K562 (cell line): ENCODE measurements at regions not wholly inside any gene's neighbourhood (a gene's known extent, or its start where the extent isn't known, plus 50 kb on each side); places are given as distances from the start of the nearest gene placed in this dataset.
A peak's percentile ranks its signal among the peaks of the same experiment; 100 is the strongest.

Experiments used
- BCL6 ChIP-seq: fragments of 250-450 bp; sonication (Bioruptor Pico); IDR thresholded peaks from 2 replicates; pipeline ENCODE4 v1.4.0; 2020
- BRD9 ChIP-seq: fragments of 450-650 bp; IDR thresholded peaks from 2 replicates; pipeline ENCODE4 v1.6.1; 2018; ENCODE audit warnings: low read depth; ENCODE audit not compliant: partially characterized antibody
- CBFA2T3 ChIP-seq: fragments of 450-650 bp; IDR thresholded peaks from 2 replicates; pipeline ENCODE4 v1.6.1; 2017
- GTF2F1 ChIP-seq: IDR thresholded peaks from 2 replicates; pipeline ENCODE4 v1.6.1; 2011; ENCODE audit warnings: low read depth, low read length, improper control_type of control experiment
- JUN ChIP-seq, 2 experiments: sonication (generic) in 1 of 2; formaldehyde crosslinking in 1 of 2; IDR thresholded peaks; 2 replicates each; pipeline versions ENCODE4 v1.6.1 to v1.8.0; 2012 to 2022; ENCODE audit warnings: borderline replicate concordance in 2 of 2, mild to moderate bottlenecking in 2 of 2, improper control_type of control experiment in 1 of 2, low read depth in 1 of 2, low read length in 1 of 2, missing genetic modification reagents in 1 of 2
- PHB ChIP-seq: fragments of 250-450 bp; sonication (Bioruptor Pico); IDR thresholded peaks from 2 replicates; pipeline ENCODE4 v1.5.0; 2021
- PHF8 ChIP-seq: fragments of 200-600 bp; sonication (generic); IDR thresholded peaks from 2 replicates; pipeline ENCODE4 v1.6.1; 2012; ENCODE audit warnings: mixed run types, mild to moderate bottlenecking, inconsistent platforms, low read length, moderate library complexity, borderline replicate concordance
- RAD51 ChIP-seq: fragments of 450-650 bp; IDR thresholded peaks from 2 replicates; pipeline ENCODE4 v1.7.1; 2016; ENCODE audit warnings: low read depth, mild to moderate bottlenecking, borderline replicate concordance
- SIRT6 ChIP-seq: IDR thresholded peaks from one replicate; pipeline ENCODE4 v1.6.1; 2012; ENCODE audit warnings: low read depth, mild to moderate bottlenecking, control low read depth, inconsistent platforms, low read length, moderate library complexity
- SMC3 ChIP-seq: conservative IDR thresholded peaks from 2 replicates; pipeline ENCODE4 v1.6.1; 2011; ENCODE audit warnings: low read depth, low read length, improper control_type of control experiment; ENCODE audit not compliant: insufficient read depth
- TCF3 ChIP-seq: sonication (generic); formaldehyde crosslinking; IDR thresholded peaks from 2 replicates; pipeline ENCODE4 v1.4.0; 2020; ENCODE audit warnings: mild to moderate bottlenecking, missing genetic modification reagents
- TRIM24 ChIP-seq, 2 experiments: fragments of 450-650 bp; IDR thresholded peaks; 2 replicates each; pipeline ENCODE4 v1.6.1; 2016
- TF ChIP-seq, protein P1 (sequence below): fragments of 150-350 bp; conservative IDR thresholded peaks from 2 replicates; pipeline ENCODE4 v1.6.1; 2014; ENCODE audit warnings: low read length
- TF ChIP-seq, protein P2 (sequence below), 2 experiments: fragments of 450-650 bp in 1 of 2; sonication (generic) in 1 of 2; formaldehyde crosslinking in 1 of 2; IDR thresholded peaks in 1 of 2; conservative IDR thresholded peaks in 1 of 2; 2 replicates each; pipeline versions ENCODE4 v1.6.1 to v1.8.1; 2016 to 2023; ENCODE audit warnings: mild to moderate bottlenecking in 2 of 2, moderate library complexity in 2 of 2, inconsistent platforms in 1 of 2, missing genetic modification reagents in 1 of 2
- TF ChIP-seq, protein P3 (sequence below): fragments of 450-650 bp; IDR thresholded peaks from 2 replicates; pipeline ENCODE4 v1.6.1; 2016; ENCODE audit warnings: low read depth, mild to moderate bottlenecking, moderate library complexity
- TF ChIP-seq, protein P4 (sequence below), 2 experiments: IDR thresholded peaks in 1 of 2; conservative IDR thresholded peaks in 1 of 2; 2 replicates each; pipeline ENCODE4 v1.6.1; 2016; ENCODE audit warnings: low read depth in 2 of 2, mild to moderate bottlenecking in 1 of 2, missing compliant biosample characterization in 1 of 2, missing genetic modification characterization in 1 of 2, moderate library complexity in 1 of 2
- TF ChIP-seq, protein P5 (sequence below): fragments of 250-450 bp; sonication (Bioruptor Pico); IDR thresholded peaks from 2 replicates; pipeline ENCODE4 v1.4.0; 2020; ENCODE audit warnings: mild to moderate bottlenecking, moderate library complexity

- TF ChIP-seq, protein P1, sequence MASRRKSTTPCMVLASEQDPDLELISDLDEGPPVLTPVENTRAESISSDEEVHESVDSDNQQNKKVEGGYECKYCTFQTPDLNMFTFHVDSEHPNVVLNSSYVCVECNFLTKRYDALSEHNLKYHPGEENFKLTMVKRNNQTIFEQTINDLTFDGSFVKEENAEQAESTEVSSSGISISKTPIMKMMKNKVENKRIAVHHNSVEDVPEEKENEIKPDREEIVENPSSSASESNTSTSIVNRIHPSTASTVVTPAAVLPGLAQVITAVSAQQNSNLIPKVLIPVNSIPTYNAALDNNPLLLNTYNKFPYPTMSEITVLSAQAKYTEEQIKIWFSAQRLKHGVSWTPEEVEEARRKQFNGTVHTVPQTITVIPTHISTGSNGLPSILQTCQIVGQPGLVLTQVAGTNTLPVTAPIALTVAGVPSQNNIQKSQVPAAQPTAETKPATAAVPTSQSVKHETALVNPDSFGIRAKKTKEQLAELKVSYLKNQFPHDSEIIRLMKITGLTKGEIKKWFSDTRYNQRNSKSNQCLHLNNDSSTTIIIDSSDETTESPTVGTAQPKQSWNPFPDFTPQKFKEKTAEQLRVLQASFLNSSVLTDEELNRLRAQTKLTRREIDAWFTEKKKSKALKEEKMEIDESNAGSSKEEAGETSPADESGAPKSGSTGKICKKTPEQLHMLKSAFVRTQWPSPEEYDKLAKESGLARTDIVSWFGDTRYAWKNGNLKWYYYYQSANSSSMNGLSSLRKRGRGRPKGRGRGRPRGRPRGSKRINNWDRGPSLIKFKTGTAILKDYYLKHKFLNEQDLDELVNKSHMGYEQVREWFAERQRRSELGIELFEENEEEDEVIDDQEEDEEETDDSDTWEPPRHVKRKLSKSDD, result no peak
- TF ChIP-seq CBFA2T3 (peak; percentile 76), JUN (IDR thresholded peaks at IDR 0.05; ENCODE audit: borderline replicate concordance, low read depth, low read length) (no peak), JUN (CRISPR knock-in tag; IDR thresholded peaks at IDR 0.05; ENCODE audit: borderline replicate concordance) (no peak), BCL6 (CRISPR knock-in tag) (no peak), PHF8 (no peak), TRIM24 (IDR thresholded peaks at IDR 0.05) (no peak), BRD9 (no peak), SMC3 (no peak), TCF3 (CRISPR knock-in tag) (0 out of 2 replicates have a peak, but pooled peaks have one; percentile 46), SIRT6 (no peak), PHB (CRISPR knock-in tag) (no peak), RAD51 (no peak), GTF2F1 (no peak)
- TF ChIP-seq, protein P2, sequence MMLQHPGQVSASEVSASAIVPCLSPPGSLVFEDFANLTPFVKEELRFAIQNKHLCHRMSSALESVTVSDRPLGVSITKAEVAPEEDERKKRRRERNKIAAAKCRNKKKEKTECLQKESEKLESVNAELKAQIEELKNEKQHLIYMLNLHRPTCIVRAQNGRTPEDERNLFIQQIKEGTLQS (IDR thresholded peaks at IDR 0.05), result peak; percentile 51
- TF ChIP-seq, protein P2 (CRISPR knock-in tag; conservative IDR thresholded peaks at IDR 0.05), result no peak
- TF ChIP-seq, protein P3, sequence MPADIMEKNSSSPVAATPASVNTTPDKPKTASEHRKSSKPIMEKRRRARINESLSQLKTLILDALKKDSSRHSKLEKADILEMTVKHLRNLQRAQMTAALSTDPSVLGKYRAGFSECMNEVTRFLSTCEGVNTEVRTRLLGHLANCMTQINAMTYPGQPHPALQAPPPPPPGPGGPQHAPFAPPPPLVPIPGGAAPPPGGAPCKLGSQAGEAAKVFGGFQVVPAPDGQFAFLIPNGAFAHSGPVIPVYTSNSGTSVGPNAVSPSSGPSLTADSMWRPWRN, result no peak
- TF ChIP-seq, protein P4, sequence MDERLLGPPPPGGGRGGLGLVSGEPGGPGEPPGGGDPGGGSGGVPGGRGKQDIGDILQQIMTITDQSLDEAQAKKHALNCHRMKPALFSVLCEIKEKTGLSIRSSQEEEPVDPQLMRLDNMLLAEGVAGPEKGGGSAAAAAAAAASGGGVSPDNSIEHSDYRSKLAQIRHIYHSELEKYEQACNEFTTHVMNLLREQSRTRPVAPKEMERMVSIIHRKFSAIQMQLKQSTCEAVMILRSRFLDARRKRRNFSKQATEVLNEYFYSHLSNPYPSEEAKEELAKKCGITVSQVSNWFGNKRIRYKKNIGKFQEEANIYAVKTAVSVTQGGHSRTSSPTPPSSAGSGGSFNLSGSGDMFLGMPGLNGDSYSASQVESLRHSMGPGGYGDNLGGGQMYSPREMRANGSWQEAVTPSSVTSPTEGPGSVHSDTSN (CRISPR knock-in tag; IDR thresholded peaks at IDR 0.05; ENCODE audit: low read depth), result no peak
- TF ChIP-seq, protein P4 (tag; conservative IDR thresholded peaks at IDR 0.05; ENCODE audit: low read depth), result peak; percentile 64
- TF ChIP-seq, protein P5, sequence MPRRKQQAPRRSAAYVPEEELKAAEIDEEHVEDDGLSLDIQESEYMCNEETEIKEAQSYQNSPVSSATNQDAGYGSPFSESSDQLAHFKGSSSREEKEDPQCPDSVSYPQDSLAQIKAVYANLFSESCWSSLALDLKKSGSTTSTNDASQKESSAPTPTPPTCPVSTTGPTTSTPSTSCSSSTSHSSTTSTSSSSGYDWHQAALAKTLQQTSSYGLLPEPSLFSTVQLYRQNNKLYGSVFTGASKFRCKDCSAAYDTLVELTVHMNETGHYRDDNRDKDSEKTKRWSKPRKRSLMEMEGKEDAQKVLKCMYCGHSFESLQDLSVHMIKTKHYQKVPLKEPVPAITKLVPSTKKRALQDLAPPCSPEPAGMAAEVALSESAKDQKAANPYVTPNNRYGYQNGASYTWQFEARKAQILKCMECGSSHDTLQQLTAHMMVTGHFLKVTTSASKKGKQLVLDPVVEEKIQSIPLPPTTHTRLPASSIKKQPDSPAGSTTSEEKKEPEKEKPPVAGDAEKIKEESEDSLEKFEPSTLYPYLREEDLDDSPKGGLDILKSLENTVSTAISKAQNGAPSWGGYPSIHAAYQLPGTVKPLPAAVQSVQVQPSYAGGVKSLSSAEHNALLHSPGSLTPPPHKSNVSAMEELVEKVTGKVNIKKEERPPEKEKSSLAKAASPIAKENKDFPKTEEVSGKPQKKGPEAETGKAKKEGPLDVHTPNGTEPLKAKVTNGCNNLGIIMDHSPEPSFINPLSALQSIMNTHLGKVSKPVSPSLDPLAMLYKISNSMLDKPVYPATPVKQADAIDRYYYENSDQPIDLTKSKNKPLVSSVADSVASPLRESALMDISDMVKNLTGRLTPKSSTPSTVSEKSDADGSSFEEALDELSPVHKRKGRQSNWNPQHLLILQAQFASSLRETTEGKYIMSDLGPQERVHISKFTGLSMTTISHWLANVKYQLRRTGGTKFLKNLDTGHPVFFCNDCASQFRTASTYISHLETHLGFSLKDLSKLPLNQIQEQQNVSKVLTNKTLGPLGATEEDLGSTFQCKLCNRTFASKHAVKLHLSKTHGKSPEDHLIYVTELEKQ, result no peak
These were observed 164.4 kb downstream of the ETAA1 start (continued) for GRCh38 chr2:67561457-67561965.
